ENCODE measurements at regions not wholly inside any gene's neighbourhood (a gene's known extent, or its start where the extent isn't known, plus 50 kb on each side); places are given as distances from the start of the nearest gene placed in this dataset.

DNA sequence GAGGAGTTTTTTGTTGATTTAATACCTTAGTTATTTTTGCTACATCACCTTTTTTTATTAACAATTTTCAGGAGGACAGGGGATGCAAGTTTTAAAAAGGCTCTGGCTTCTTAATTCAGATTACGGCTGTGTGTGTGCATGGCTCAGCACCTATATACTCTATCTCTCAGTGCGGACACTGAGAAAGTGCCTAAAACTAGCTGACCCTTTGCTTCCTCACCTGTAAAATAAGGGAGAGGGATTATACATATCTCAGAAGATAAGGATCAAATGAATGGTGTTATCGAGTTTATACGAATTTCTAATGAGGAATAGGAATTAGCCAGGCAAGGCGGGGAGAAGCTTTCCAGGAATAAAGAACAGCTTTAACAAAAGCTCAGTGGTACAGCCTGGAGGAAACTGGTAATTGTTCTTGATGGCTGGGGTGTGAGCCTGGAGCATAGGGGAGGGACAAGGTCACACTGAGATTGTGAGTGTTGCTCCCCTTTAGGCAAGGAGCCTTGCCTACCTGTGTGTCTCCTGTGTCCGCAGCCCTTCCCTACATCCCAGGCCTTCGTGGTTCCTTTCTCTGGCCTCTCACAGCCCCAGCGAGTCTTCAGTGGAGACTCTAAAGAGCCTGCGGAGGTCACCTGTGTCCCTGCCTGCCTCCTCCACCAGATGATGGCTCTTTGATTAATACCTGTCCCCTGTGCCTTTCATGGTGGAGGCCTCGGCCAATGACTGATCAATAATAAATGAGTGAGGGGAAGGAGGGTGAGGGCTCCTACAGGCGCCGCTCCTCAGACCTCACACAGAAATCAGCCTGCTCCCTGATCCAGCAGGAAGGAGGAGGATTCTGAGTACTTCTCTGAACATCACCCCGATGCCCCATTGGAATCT lies 92.7 kb downstream of the DDX1 start:
- no peak for FAIRE-seq
- no peaks in the 10 kb centered on the region for H3K4me1 Mint-ChIP-seq (ENCODE audit: low read depth, unreplicated experiment)

DNA sequence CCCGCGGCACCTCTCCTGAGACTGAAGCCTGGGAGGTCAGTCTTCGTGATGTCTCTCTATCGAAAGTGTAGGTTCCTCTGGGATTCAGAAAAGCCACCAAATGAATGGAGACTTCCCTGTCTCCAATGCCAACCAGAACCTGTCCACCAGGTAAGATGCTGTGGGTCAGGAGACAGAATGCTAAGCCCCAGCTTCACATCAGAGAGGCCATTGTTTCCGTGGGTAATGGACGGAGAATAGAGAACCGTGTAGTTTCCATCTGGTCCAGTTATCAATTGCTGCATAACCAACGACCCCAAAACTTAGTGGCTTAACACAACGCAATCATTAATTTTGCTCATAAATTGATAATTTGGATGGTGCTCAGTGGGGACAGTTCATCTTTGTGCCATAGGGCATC lies 93.5 kb downstream of the DDX1 start:
- Mint-ChIP-seq H3K27me3 (ENCODE audit: low read depth, unreplicated experiment) (peaks cover 32% of the 10 kb centered on the region), H3K4me3 (ENCODE audit: unreplicated experiment) (no peak overlapping the region), H3K9me3 (ENCODE audit: unreplicated experiment) (peaks cover 2% of the 10 kb centered on the region), H3K36me3 (ENCODE audit: low read depth, unreplicated experiment) (no peaks in the 10 kb centered on the region), H3K27ac (ENCODE audit: unreplicated experiment) (no peak overlapping the region), H3K4me1 (ENCODE audit: low read depth, unreplicated experiment) (peaks cover 6% of the 10 kb centered on the region)
- no peaks in the 10 kb centered on the region for H3K27me3 ChIP-seq (ENCODE audit: insufficient read depth, low read length)
- FAIRE-seq (no peak), DNase-seq (ENCODE audit: low read depth) (no peak)
- TF ChIP-seq, protein P1, sequence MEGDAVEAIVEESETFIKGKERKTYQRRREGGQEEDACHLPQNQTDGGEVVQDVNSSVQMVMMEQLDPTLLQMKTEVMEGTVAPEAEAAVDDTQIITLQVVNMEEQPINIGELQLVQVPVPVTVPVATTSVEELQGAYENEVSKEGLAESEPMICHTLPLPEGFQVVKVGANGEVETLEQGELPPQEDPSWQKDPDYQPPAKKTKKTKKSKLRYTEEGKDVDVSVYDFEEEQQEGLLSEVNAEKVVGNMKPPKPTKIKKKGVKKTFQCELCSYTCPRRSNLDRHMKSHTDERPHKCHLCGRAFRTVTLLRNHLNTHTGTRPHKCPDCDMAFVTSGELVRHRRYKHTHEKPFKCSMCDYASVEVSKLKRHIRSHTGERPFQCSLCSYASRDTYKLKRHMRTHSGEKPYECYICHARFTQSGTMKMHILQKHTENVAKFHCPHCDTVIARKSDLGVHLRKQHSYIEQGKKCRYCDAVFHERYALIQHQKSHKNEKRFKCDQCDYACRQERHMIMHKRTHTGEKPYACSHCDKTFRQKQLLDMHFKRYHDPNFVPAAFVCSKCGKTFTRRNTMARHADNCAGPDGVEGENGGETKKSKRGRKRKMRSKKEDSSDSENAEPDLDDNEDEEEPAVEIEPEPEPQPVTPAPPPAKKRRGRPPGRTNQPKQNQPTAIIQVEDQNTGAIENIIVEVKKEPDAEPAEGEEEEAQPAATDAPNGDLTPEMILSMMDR (IDR thresholded peaks at IDR 0.05; ENCODE audit: insufficient read depth, low read depth, low read length), result no peak
- TF ChIP-seq EZH2 (IDR thresholded peaks at IDR 0.05; ENCODE audit: insufficient read depth, low read length), result no peak
- H3K27ac ChIP-seq (ENCODE audit: low read depth, low read length), result no peak overlapping the region
- H3K79me2 ChIP-seq (ENCODE audit: insufficient read depth, low read length), result no peaks in the 10 kb centered on the region
- H3K9ac ChIP-seq (ENCODE audit: low read length), result no peak overlapping the region
- H2AFZ ChIP-seq (ENCODE audit: low read depth, low read length), result no peak overlapping the region
- H3K36me3 ChIP-seq (ENCODE audit: insufficient read depth, low read length), result no peaks in the 10 kb centered on the region
- H3K9me3 ChIP-seq (ENCODE audit: insufficient read depth, low read depth, low read length), result no peaks in the 10 kb centered on the region
- no peak overlapping the region for H3K4me2 ChIP-seq (ENCODE audit: low read length)
- no peaks in the 10 kb centered on the region for H3K4me1 ChIP-seq (ENCODE audit: insufficient read depth, low read length)
- no peaks in the 10 kb centered on the region for H4K20me1 ChIP-seq (ENCODE audit: insufficient read depth, low read length)
- no peak overlapping the region for H3K4me3 ChIP-seq (ENCODE audit: insufficient read depth, low read depth, low read length)

More for the DNA sequence above, 92.7 kb downstream of the DDX1 start:
- Mint-ChIP-seq H3K27ac (ENCODE audit: unreplicated experiment) (no peak overlapping the region), H3K4me3 (ENCODE audit: unreplicated experiment) (no peak overlapping the region), H3K27me3 (ENCODE audit: low read depth, unreplicated experiment) (peaks cover 25% of the 10 kb centered on the region), H3K9me3 (ENCODE audit: unreplicated experiment) (peaks cover 6% of the 10 kb centered on the region), H3K36me3 (ENCODE audit: low read depth, unreplicated experiment) (no peaks in the 10 kb centered on the region)
- Histone ChIP-seq H3K4me1 (ENCODE audit: insufficient read depth, low read length) (no peaks in the 10 kb centered on the region), H3K9ac (ENCODE audit: low read length) (no peak overlapping the region), H3K79me2 (ENCODE audit: insufficient read depth, low read length) (no peaks in the 10 kb centered on the region), H3K36me3 (ENCODE audit: insufficient read depth, low read length) (no peaks in the 10 kb centered on the region), H3K4me3 (ENCODE audit: insufficient read depth, low read depth, low read length) (no peak overlapping the region), H3K4me2 (ENCODE audit: low read length) (no peak overlapping the region), H3K27ac (ENCODE audit: low read depth, low read length) (no peak overlapping the region), H4K20me1 (ENCODE audit: insufficient read depth, low read length) (no peaks in the 10 kb centered on the region), H2AFZ (ENCODE audit: low read depth, low read length) (no peak overlapping the region), H3K27me3 (ENCODE audit: insufficient read depth, low read length) (no peaks in the 10 kb centered on the region), H3K9me3 (ENCODE audit: insufficient read depth, low read depth, low read length) (no peaks in the 10 kb centered on the region)
- TF ChIP-seq, protein P1 (IDR thresholded peaks at IDR 0.05; ENCODE audit: insufficient read depth, low read depth, low read length), result no peak
- no peak for TF ChIP-seq EZH2 (IDR thresholded peaks at IDR 0.05; ENCODE audit: insufficient read depth, low read length)
- no peak for DNase-seq (ENCODE audit: low read depth)

GRCh38 chr2:15686643-15687042 lies 95.0 kb downstream of the DDX1 start:
- Histone ChIP-seq H3K4me2 (ENCODE audit: low read length) (no peak overlapping the region), H3K4me1 (ENCODE audit: insufficient read depth, low read length) (no peaks in the 10 kb centered on the region), H3K27ac (ENCODE audit: low read depth, low read length) (no peak overlapping the region), H2AFZ (ENCODE audit: low read depth, low read length) (no peak overlapping the region), H4K20me1 (ENCODE audit: insufficient read depth, low read length) (no peaks in the 10 kb centered on the region), H3K36me3 (ENCODE audit: insufficient read depth, low read length) (no peaks in the 10 kb centered on the region), H3K4me3 (ENCODE audit: insufficient read depth, low read depth, low read length) (no peak overlapping the region), H3K27me3 (ENCODE audit: insufficient read depth, low read length) (no peaks in the 10 kb centered on the region), H3K9me3 (ENCODE audit: insufficient read depth, low read depth, low read length) (no peaks in the 10 kb centered on the region), H3K9ac (ENCODE audit: low read length) (no peak overlapping the region), H3K79me2 (ENCODE audit: insufficient read depth, low read length) (no peaks in the 10 kb centered on the region)
- DNase-seq (ENCODE audit: low read depth) (no peak), FAIRE-seq (no peak)
- no peak overlapping the region for H3K4me3 Mint-ChIP-seq (ENCODE audit: unreplicated experiment)
- H3K27ac Mint-ChIP-seq (ENCODE audit: unreplicated experiment), result no peak overlapping the region
- H3K27me3 Mint-ChIP-seq (ENCODE audit: low read depth, unreplicated experiment), result peaks cover 35% of the 10 kb centered on the region
- peaks cover 8% of the 10 kb centered on the region for H3K4me1 Mint-ChIP-seq (ENCODE audit: low read depth, unreplicated experiment)
- TF ChIP-seq, protein P1 (IDR thresholded peaks at IDR 0.05; ENCODE audit: insufficient read depth, low read depth, low read length), result no peak
- no peak for TF ChIP-seq EZH2 (IDR thresholded peaks at IDR 0.05; ENCODE audit: insufficient read depth, low read length)
- H3K36me3 Mint-ChIP-seq (ENCODE audit: low read depth, unreplicated experiment), result no peaks in the 10 kb centered on the region
- H3K9me3 Mint-ChIP-seq (ENCODE audit: unreplicated experiment), result peaks cover 1% of the 10 kb centered on the region

Measured in astrocyte (in vitro differentiated cells and primary cell).